GM12878 (cell line): ENCODE measurements at regions not wholly inside any gene's neighbourhood (a gene's known extent, or its start where the extent isn't known, plus 50 kb on each side); places are given as distances from the start of the nearest gene placed in this dataset.

Experiments used
- BHLHE40 ChIP-seq, 2 experiments: fragments of 450-650 bp in 1 of 2; IDR thresholded peaks; 2 replicates each; pipeline ENCODE4 v1.6.1; 2011 to 2017; ENCODE audit warnings: low read depth in 2 of 2, borderline replicate concordance in 1 of 2, improper control_type of control experiment in 1 of 2, low read length in 1 of 2, mild to moderate bottlenecking in 1 of 2
- ELK1 ChIP-seq: IDR thresholded peaks from 2 replicates; pipeline ENCODE4 v1.6.1; 2012; ENCODE audit warnings: low read depth, low read length, improper control_type of control experiment
- EZH2 ChIP-seq: IDR thresholded peaks from 2 replicates; pipeline ENCODE4 v1.6.1; 2012; ENCODE audit warnings: low read depth, mild to moderate bottlenecking, control low read depth, inconsistent platforms, low read length, borderline replicate concordance; ENCODE audit not compliant: control insufficient read depth
- GABPA ChIP-seq: IDR thresholded peaks from 2 replicates; pipeline ENCODE4 v1.6.1; 2014; ENCODE audit warnings: antibody characterized with exemption, low read depth, mild to moderate bottlenecking, inconsistent platforms
- HDAC2 ChIP-seq: fragments of 200-600 bp; sonication (generic); IDR thresholded peaks from 2 replicates; pipeline ENCODE4 v1.6.1; 2017
- MAX ChIP-seq: IDR thresholded peaks from 2 replicates; pipeline ENCODE4 v1.6.1; 2012; ENCODE audit warnings: low read depth, low read length, improper control_type of control experiment
- STAT1 ChIP-seq: fragments of 450-650 bp; conservative IDR thresholded peaks from 2 replicates; pipeline ENCODE4 v1.6.1; 2014; ENCODE audit warnings: antibody characterized with exemption, mild to moderate bottlenecking
- TARDBP ChIP-seq: IDR thresholded peaks from 2 replicates; pipeline ENCODE4 v1.6.1; 2016; ENCODE audit warnings: borderline replicate concordance
- ZNF217 ChIP-seq: fragments of 450-650 bp; IDR thresholded peaks from 2 replicates; pipeline ENCODE4 v1.6.1; 2017; ENCODE audit warnings: antibody characterized with exemption, mild to moderate bottlenecking
- TF ChIP-seq, protein P1 (sequence below): fragments of 450-650 bp; IDR thresholded peaks from 2 replicates; pipeline ENCODE4 v1.6.1; 2016; ENCODE audit warnings: mild to moderate bottlenecking
- TF ChIP-seq, protein P2 (sequence below), 3 experiments: IDR thresholded peaks in 2 of 3; conservative IDR thresholded peaks in 1 of 3; 2 replicates each; pipeline ENCODE4 v1.5.1; 2011; ENCODE audit warnings: low read depth in 3 of 3, low read length in 3 of 3, mild to moderate bottlenecking in 3 of 3, control low read depth in 2 of 3, moderate library complexity in 2 of 3, inconsistent platforms in 1 of 3, mixed read lengths in 1 of 3; ENCODE audit not compliant: control insufficient read depth in 2 of 3, insufficient read depth in 1 of 3; ENCODE audit errors: extremely low read depth in 1 of 3

GRCh38 chr9:129557192-129558036 is 63.5 kb downstream of the C9orf50 start:
- TF ChIP-seq GABPA (no peak), HDAC2 (no peak), ZNF217 (no peak), STAT1 (no peak), ELK1 (no peak), TARDBP (no peak), MAX (no peak), EZH2 (no peak), BHLHE40 (IDR thresholded peaks at IDR 0.05; ENCODE audit: borderline replicate concordance in 1 of 2, low read depth in 2 of 2, low read length in 1 of 2) (no peak)
- TF ChIP-seq, protein P1, sequence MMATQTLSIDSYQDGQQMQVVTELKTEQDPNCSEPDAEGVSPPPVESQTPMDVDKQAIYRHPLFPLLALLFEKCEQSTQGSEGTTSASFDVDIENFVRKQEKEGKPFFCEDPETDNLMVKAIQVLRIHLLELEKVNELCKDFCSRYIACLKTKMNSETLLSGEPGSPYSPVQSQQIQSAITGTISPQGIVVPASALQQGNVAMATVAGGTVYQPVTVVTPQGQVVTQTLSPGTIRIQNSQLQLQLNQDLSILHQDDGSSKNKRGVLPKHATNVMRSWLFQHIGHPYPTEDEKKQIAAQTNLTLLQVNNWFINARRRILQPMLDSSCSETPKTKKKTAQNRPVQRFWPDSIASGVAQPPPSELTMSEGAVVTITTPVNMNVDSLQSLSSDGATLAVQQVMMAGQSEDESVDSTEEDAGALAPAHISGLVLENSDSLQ: no peak
- TF ChIP-seq, protein P2, sequence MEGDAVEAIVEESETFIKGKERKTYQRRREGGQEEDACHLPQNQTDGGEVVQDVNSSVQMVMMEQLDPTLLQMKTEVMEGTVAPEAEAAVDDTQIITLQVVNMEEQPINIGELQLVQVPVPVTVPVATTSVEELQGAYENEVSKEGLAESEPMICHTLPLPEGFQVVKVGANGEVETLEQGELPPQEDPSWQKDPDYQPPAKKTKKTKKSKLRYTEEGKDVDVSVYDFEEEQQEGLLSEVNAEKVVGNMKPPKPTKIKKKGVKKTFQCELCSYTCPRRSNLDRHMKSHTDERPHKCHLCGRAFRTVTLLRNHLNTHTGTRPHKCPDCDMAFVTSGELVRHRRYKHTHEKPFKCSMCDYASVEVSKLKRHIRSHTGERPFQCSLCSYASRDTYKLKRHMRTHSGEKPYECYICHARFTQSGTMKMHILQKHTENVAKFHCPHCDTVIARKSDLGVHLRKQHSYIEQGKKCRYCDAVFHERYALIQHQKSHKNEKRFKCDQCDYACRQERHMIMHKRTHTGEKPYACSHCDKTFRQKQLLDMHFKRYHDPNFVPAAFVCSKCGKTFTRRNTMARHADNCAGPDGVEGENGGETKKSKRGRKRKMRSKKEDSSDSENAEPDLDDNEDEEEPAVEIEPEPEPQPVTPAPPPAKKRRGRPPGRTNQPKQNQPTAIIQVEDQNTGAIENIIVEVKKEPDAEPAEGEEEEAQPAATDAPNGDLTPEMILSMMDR (IDR thresholded peaks at IDR 0.05 in 2 of 3, conservative IDR thresholded peaks at IDR 0.05 in 1 of 3; ENCODE audit: control insufficient read depth in 2 of 3, extremely low read depth in 1 of 3, insufficient read depth in 1 of 3, low read depth in 3 of 3, low read length in 3 of 3): no peak
